ENCODE measurements at regions not wholly inside any gene's neighbourhood (a gene's known extent, or its start where the extent isn't known, plus 50 kb on each side); places are given as distances from the start of the nearest gene placed in this dataset.

DNA sequence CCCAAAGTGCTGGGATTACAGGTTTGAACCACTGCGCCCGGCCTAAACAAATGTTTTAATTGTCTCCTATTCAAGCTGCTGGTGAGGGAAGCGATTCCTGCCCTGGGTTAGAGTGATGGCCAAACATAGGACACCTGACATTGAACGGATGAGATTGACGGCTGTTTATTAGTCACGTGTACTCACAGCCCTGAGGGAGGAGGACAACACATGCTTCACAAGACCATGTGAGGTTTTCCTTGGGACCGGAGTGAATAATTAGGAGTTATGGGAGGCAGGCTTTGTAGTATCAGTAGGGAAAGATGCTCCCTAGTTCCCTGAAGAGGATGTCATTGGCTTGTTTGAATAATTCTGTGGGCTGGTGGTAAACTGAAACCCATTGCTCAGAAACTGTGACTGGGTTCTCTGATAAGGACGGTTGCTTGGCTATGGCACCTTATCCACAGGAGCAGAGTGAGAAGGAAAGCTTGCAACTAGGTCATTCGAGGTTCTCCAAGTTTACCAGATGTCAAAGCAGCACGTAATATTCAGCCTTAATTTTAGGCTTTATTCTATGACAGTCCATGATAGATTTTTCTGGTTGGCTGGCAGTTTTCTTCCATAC is 245.8 kb downstream of the PLA2G4A start:
- DNase-seq (ENCODE audit: low read depth): no peak
- H3K4me3 ChIP-seq (ENCODE audit: low read length): no peak overlapping the region
- TF ChIP-seq, protein P1, sequence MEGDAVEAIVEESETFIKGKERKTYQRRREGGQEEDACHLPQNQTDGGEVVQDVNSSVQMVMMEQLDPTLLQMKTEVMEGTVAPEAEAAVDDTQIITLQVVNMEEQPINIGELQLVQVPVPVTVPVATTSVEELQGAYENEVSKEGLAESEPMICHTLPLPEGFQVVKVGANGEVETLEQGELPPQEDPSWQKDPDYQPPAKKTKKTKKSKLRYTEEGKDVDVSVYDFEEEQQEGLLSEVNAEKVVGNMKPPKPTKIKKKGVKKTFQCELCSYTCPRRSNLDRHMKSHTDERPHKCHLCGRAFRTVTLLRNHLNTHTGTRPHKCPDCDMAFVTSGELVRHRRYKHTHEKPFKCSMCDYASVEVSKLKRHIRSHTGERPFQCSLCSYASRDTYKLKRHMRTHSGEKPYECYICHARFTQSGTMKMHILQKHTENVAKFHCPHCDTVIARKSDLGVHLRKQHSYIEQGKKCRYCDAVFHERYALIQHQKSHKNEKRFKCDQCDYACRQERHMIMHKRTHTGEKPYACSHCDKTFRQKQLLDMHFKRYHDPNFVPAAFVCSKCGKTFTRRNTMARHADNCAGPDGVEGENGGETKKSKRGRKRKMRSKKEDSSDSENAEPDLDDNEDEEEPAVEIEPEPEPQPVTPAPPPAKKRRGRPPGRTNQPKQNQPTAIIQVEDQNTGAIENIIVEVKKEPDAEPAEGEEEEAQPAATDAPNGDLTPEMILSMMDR (conservative IDR thresholded peaks at IDR 0.05; ENCODE audit: low read depth, low read length): no peak

DNA sequence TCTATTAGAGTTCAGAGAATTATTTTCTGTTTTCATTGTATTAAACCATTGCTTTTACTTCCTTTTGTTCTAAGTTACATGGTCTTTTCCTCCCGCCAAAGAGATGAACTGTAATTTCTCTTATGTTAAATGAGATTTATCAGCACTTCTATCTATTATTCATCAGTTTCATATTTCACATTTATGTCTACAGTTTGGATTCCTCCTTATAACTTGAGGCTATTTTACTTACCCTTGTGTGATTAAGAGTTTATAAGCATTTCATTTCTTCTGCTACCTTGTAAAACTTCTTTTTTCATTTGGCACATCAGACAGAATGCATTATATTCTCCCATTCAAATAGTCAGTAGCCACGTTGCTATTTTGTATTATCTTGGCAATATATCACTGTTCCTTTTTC is 248.2 kb downstream of the PLA2G4A start:
- no peak overlapping the region for H3K4me3 ChIP-seq (ENCODE audit: low read length)
- DNase-seq (ENCODE audit: low read depth): no peak
- TF ChIP-seq, protein P1 (conservative IDR thresholded peaks at IDR 0.05; ENCODE audit: low read depth, low read length): no peak

DNA sequence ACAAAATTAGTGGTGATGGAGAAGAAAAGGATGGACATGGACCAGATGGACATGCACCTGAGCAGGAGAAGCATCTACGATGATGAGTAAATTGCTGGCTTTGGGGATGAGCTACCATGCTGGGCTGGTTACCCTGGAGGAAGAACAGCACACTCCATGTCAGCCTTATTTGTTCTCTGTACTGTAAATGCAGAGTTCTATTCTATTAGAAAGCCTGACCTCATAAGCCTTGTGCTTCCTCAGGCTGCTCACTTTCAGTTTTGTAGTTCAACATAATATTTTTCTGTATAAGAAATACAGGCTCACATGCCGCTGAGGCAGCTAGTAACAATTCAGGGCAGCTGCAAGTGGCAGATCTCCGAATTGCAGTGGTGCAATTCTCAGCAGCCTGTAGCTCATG is 249.6 kb downstream of the PLA2G4A start:
- no peak overlapping the region for H3K4me3 ChIP-seq (ENCODE audit: low read length)

DNA sequence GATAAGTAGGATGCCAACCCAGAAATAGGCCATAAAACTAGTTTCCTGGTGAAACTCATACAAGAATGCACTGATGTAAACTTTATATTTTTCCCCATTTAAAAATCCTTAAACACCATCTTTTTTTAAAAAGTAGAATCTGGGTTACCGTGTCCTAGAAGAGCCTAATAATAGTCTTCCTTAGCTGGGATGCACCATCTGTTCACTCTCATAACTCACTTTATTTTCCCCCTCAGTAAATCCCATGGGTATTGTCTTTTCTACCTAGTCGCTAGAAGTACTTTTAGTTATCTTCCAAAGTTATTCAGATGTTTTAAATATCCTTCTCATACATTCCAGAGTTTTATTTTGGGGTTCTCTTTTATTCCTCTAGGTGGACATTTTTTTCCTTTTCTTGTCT is 250.2 kb downstream of the PLA2G4A start:
- TF ChIP-seq, protein P1 (conservative IDR thresholded peaks at IDR 0.05; ENCODE audit: low read depth, low read length): no peak
- H3K4me3 ChIP-seq (ENCODE audit: low read length): no peak overlapping the region
- no peak for DNase-seq (ENCODE audit: low read depth)

More for the DNA sequence above, 249.6 kb downstream of the PLA2G4A start:
- TF ChIP-seq, protein P1 (conservative IDR thresholded peaks at IDR 0.05; ENCODE audit: low read depth, low read length): no peak
- DNase-seq (ENCODE audit: low read depth): no peak

DNA sequence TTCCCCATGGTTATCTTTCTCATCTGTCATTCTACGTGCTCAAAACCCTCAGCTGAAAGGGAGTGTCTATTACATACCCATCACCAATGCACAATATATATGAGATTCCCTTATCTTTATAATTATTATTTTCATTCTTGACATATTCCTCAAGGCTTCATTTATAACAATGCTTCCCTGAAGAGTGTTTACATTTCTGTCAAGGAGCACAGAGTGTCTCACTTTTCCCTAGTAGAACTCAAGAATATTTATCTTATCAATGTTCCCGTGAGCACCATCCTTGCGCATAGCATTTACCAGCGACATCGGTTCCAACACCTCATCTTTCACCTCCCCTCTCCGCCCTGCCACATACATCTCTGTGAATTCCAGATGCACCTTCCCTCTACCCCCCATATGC is 250.6 kb downstream of the PLA2G4A start:
- DNase-seq (ENCODE audit: low read depth): no peak
- H3K4me3 ChIP-seq (ENCODE audit: low read length): no peak overlapping the region
- TF ChIP-seq, protein P1 (conservative IDR thresholded peaks at IDR 0.05; ENCODE audit: low read depth, low read length): no peak

DNA sequence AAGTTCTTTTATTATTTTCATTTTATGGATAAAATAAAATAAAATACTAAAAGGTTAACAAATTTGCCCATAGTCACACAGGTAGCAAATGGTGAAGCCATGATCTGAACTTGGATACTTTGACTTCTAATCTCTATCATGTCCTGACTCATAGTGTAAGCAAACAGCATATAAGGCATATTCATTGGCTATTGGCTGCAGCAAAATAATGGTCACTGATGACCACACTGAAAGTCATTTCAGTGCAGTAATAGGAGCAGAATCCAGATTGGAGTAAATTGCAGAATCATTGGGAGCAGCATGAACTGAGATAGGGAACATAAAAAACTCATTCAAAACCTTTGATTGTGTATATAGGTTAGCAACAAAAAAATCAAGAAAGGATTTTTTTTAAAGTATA is 262.9 kb downstream of the PLA2G4A start:
- no peak for DNase-seq (ENCODE audit: low read depth)
- no peak overlapping the region for H3K4me3 ChIP-seq (ENCODE audit: low read length)
- TF ChIP-seq, protein P1 (conservative IDR thresholded peaks at IDR 0.05; ENCODE audit: low read depth, low read length): no peak

DNA sequence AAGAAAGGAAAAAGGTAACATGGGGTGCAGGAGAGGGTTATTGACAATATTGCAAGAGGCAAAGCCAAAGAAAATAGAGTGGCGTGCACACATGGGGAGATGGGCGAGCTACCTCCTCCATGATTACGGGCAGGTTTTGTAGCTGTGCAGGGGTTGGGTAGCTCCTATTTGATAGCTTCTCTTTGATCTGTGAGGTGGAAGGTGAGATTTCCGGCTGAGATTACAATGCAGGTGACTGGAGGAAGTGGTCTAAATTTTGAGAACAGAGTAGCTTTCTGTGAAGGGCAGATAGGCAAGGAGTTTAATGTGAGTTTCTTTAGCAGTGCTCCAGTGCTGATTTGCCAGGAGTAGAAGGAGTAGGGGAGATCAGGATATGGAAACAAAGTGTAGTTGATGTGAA is 263.4 kb downstream of the PLA2G4A start:
- no peak overlapping the region for H3K4me3 ChIP-seq (ENCODE audit: low read length)
- no peak for DNase-seq (ENCODE audit: low read depth)
- TF ChIP-seq, protein P1 (conservative IDR thresholded peaks at IDR 0.05; ENCODE audit: low read depth, low read length): no peak

Measured in retinal pigment epithelial cell (primary cell).